Gastrocnemius medialis (tissue), 4 donors: ENCODE measurements at regions not wholly inside any gene's neighbourhood (a gene's known extent, or its start where the extent isn't known, plus 50 kb on each side); places are given as distances from the start of the nearest gene placed in this dataset.

Experiments used
- CTCF ChIP-seq, 5 experiments: fragments of 450-650 bp in 3 of 5; fragments of 200-600 bp in 2 of 5; sonication (generic) in 2 of 5; IDR thresholded peaks in 4 of 5; conservative IDR thresholded peaks in 1 of 5; 1 replicate in 4 of 5; 2 replicates in 1 of 5; pipeline ENCODE4 v1.5.1; 2016 to 2019; ENCODE audit warnings: antibody characterized with exemption in 5 of 5, mild to moderate bottlenecking in 3 of 5, moderate library complexity in 3 of 5
- POLR2A ChIP-seq, 2 donors: fragments of 450-650 bp; IDR thresholded peaks; one replicate each; pipeline ENCODE4 v1.6.1; 2017; ENCODE audit warnings: antibody characterized with exemption in 2 of 2, mild to moderate bottlenecking in 2 of 2, moderate library complexity in 2 of 2

DNA sequence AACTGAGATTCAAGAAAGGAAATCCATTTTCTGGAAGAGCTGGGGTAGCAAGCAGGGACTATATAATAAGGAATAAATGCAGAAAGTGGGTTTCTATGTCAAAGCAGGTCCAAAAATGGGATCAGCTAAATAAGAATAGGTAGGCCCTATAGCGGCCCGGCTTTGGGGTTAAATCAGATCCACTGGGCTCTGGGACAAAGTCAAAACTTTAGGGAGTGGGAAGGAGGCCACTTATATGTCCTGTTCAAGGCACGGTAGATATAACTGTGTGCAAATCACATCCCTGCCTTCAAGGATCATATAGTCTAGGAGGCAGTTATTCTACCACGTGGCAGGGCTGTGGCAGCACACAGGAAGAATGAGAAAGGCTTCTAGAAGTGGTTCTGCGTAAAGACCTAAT, 191.4 kb upstream of the CDYL start:
- TF ChIP-seq CTCF (IDR thresholded peaks at IDR 0.05 in 4 of 5, conservative IDR thresholded peaks at IDR 0.05 in 1 of 5) (no peak), POLR2A (IDR thresholded peaks at IDR 0.05) (no peak)
